Left lung (tissue), 4 donors: ENCODE measurements at regions not wholly inside any gene's neighbourhood (a gene's known extent, or its start where the extent isn't known, plus 50 kb on each side); places are given as distances from the start of the nearest gene placed in this dataset.

Source experiments
- ATAC-seq: fragments of 200-7000 bp; cut with Tn5 transposase; one replicate; pipeline ENCODE4 v1.9.1; 2020; ENCODE audit warnings: moderate library complexity
- DNase-seq, 4 donors: peaks; one replicate each; pipeline ENCODE4 v3.0.0-alpha.2; 2013 to 2020
- H3K27ac ChIP-seq, 2 donors: fragments of 200-600 bp; sonication (generic) in 1 of 2; one replicate each; pipeline versions ENCODE4 v1.5.0 to v1.8.0; 2020 to 2021
- H3K27me3 ChIP-seq, 2 donors: fragments of 200-600 bp; sonication (generic) in 1 of 2; one replicate each; pipeline versions ENCODE4 v1.5.0 to v1.8.0; 2020 to 2021
- H3K36me3 ChIP-seq, 2 donors: fragments of 200-600 bp; sonication (generic) in 1 of 2; one replicate each; pipeline versions ENCODE4 v1.5.0 to v1.8.0; 2020 to 2021
- H3K4me1 ChIP-seq, 2 donors: fragments of 200-600 bp; one replicate each; pipeline ENCODE4 v1.8.0; 2021
- H3K4me3 ChIP-seq, 2 donors: fragments of 200-600 bp; sonication (generic) in 1 of 2; one replicate each; pipeline versions ENCODE4 v1.5.0 to v1.8.0; 2020 to 2021; ENCODE audit warnings: mild to moderate bottlenecking in 1 of 2
- H3K9me3 ChIP-seq, 2 donors: fragments of 200-600 bp; sonication (generic) in 1 of 2; one replicate each; pipeline versions ENCODE4 v1.5.0 to v1.8.0; 2020 to 2021
- CTCF ChIP-seq, 2 donors: fragments of 200-600 bp; sonication (generic) in 1 of 2; IDR thresholded peaks; one replicate each; pipeline versions ENCODE4 v1.5.0 to v1.8.0; 2021; ENCODE audit warnings: antibody characterized with exemption in 2 of 2
- intact Hi-C, 2 donors: fragments of 100-400 bp; cut with DNase I; formaldehyde crosslinking; loops; one replicate each; pipeline versions ENCODE4 v1.11.2 to v1.14.2; 2022
- donor health status: DM: no; HTN: yes; CAD: no.
- donor health status: DM: no; HTN: no; CAD: no.

- ATAC-seq (no peak), DNase-seq (no peak)
- Histone ChIP-seq H3K27me3 (no peaks in the 10 kb centered on the region), H3K4me3 (no peak overlapping the region), H3K9me3 (peaks cover 5 to 18% of the 10 kb centered on the region in 2 donors), H3K4me1 (no peaks in the 10 kb centered on the region), H3K27ac (no peak overlapping the region), H3K36me3 (no peaks in the 10 kb centered on the region)
- intact Hi-C loops: no loop called here
- no peak for TF ChIP-seq CTCF (IDR thresholded peaks at IDR 0.05)
Measured at GRCh38 chr3:150075417-150075865, 104.7 kb upstream of the PFN2 start.

GRCh38 chr3:150074697-150075416, 104.2 kb upstream of the PFN2 start:
- Histone ChIP-seq H3K27me3 (no peaks in the 10 kb centered on the region), H3K27ac (no peak overlapping the region), H3K4me3 (no peak overlapping the region), H3K36me3 (no peaks in the 10 kb centered on the region), H3K9me3 (peaks cover 5 to 18% of the 10 kb centered on the region in 2 donors), H3K4me1 (no peaks in the 10 kb centered on the region)
- DNase-seq (peak in 1 of 4 donors; percentile 28), ATAC-seq (no peak)
- intact Hi-C loops: no loop called here
- no peak for TF ChIP-seq CTCF (IDR thresholded peaks at IDR 0.05)

- Histone ChIP-seq H3K36me3 (no peaks in the 10 kb centered on the region), H3K9me3 (peaks cover 5 to 18% of the 10 kb centered on the region in 2 donors), H3K4me1 (no peaks in the 10 kb centered on the region), H3K27me3 (no peaks in the 10 kb centered on the region), H3K27ac (no peak overlapping the region), H3K4me3 (no peak overlapping the region)
- no peak for TF ChIP-seq CTCF (IDR thresholded peaks at IDR 0.05)
- ATAC-seq: no peak
- DNase-seq: no peak
- intact Hi-C loops: no loop called here
Measured at GRCh38 chr3:150074277-150074676, 103.6 kb upstream of the PFN2 start.

GRCh38 chr3:150073513-150073912, 102.8 kb upstream of the PFN2 start:
- Histone ChIP-seq H3K36me3 (no peaks in the 10 kb centered on the region), H3K9me3 (peaks cover 5 to 18% of the 10 kb centered on the region in 2 donors), H3K27ac (no peak overlapping the region), H3K4me1 (no peaks in the 10 kb centered on the region), H3K4me3 (no peak overlapping the region), H3K27me3 (no peaks in the 10 kb centered on the region)
- intact Hi-C loops: no loop called here
- TF ChIP-seq CTCF (IDR thresholded peaks at IDR 0.05): no peak
- DNase-seq: no peak
- ATAC-seq: no peak

- no peak overlapping the region for H3K4me3 ChIP-seq
- no peak for TF ChIP-seq CTCF (IDR thresholded peaks at IDR 0.05)
- peaks cover 5 to 18% of the 10 kb centered on the region in 2 donors for H3K9me3 ChIP-seq
- intact Hi-C loops: no loop called here
- H3K4me1 ChIP-seq: no peaks in the 10 kb centered on the region
- DNase-seq (no peak), ATAC-seq (peak; percentile 61)
- H3K27me3 ChIP-seq: no peaks in the 10 kb centered on the region
- no peak overlapping the region for H3K27ac ChIP-seq
- H3K36me3 ChIP-seq: no peaks in the 10 kb centered on the region
Measured at GRCh38 chr3:150073031-150073430, 102.3 kb upstream of the PFN2 start.
